SK-N-SH treated with all-trans-retinoic acid at 6 μM for 48 hours (cell line): ENCODE measurements at regions not wholly inside any gene's neighbourhood (a gene's known extent, or its start where the extent isn't known, plus 50 kb on each side); places are given as distances from the start of the nearest gene placed in this dataset.

Source experiments
- ATAC-seq: fragments of 200-7000 bp; cut with Tn5 transposase; 3 replicates; pipeline ENCODE4 v1.9.1; 2020; ENCODE audit warnings: mild to moderate bottlenecking, moderate library complexity
- ARNTL ChIP-seq: fragments of 450-650 bp; formaldehyde crosslinking; IDR thresholded peaks from 2 replicates; pipeline ENCODE4 v1.5.0; 2020; ENCODE audit warnings: low read depth, mild to moderate bottlenecking, moderate library complexity, borderline replicate concordance
- BACH2 ChIP-seq: fragments of 250-450 bp; sonication (Bioruptor Pico); IDR thresholded peaks from 2 replicates; pipeline ENCODE4 v1.9.0; 2021; ENCODE audit warnings: mild to moderate bottlenecking, borderline replicate concordance
- CREB5 ChIP-seq: fragments of 250-450 bp; sonication (Bioruptor Pico); IDR thresholded peaks from 2 replicates; pipeline ENCODE4 v1.5.1; 2020; ENCODE audit warnings: low read depth, mild to moderate bottlenecking, moderate library complexity
- CSDC2 ChIP-seq: fragments of 250-450 bp; sonication (Bioruptor Pico); IDR thresholded peaks from 2 replicates; pipeline ENCODE4 v1.5.0; 2020; ENCODE audit warnings: mild to moderate bottlenecking, moderate library complexity
- CSRNP3 ChIP-seq: fragments of 250-450 bp; sonication (Bioruptor Pico); IDR thresholded peaks from 2 replicates; pipeline ENCODE4 v1.5.1; 2021; ENCODE audit warnings: mild to moderate bottlenecking, moderate library complexity
- ISL1 ChIP-seq: fragments of 250-450 bp; sonication (Bioruptor Pico); IDR thresholded peaks from 2 replicates; pipeline ENCODE4 v2.1.2; 2022; ENCODE audit warnings: mild to moderate bottlenecking, moderate library complexity
- OSR1 ChIP-seq: fragments of 250-450 bp; sonication (Bioruptor Pico); IDR thresholded peaks from 2 replicates; pipeline ENCODE4 v1.8.0; 2022; ENCODE audit warnings: moderate library complexity, mild to moderate bottlenecking, inconsistent platforms
- PATZ1 ChIP-seq: fragments of 250-450 bp; sonication (Bioruptor Pico); IDR thresholded peaks from 2 replicates; pipeline ENCODE4 v1.8.0; 2020; ENCODE audit warnings: mild to moderate bottlenecking, moderate library complexity, borderline replicate concordance
- PPARA ChIP-seq: fragments of 250-450 bp; sonication (Bioruptor Pico); IDR thresholded peaks from 2 replicates; pipeline ENCODE4 v1.5.0; 2020; ENCODE audit warnings: mild to moderate bottlenecking, borderline replicate concordance
- RARB ChIP-seq: fragments of 250-450 bp; sonication (Bioruptor Pico); IDR thresholded peaks from 2 replicates; pipeline ENCODE4 v1.8.0; 2021; ENCODE audit warnings: mild to moderate bottlenecking, moderate library complexity
- SNAI2 ChIP-seq: fragments of 250-450 bp; sonication (Bioruptor Pico); IDR thresholded peaks from 2 replicates; pipeline ENCODE4 v1.5.0; 2020; ENCODE audit warnings: mild to moderate bottlenecking, moderate library complexity
- TCF4 ChIP-seq: fragments of 250-450 bp; sonication (Bioruptor Pico); IDR thresholded peaks from 2 replicates; pipeline ENCODE4 v1.8.0; 2021; ENCODE audit warnings: mild to moderate bottlenecking, moderate library complexity, borderline replicate concordance
- TOX ChIP-seq: fragments of 250-450 bp; sonication (Bioruptor Pico); IDR thresholded peaks from 2 replicates; pipeline ENCODE4 v1.8.0; 2021; ENCODE audit warnings: mild to moderate bottlenecking, moderate library complexity, borderline replicate concordance
- ZC3H10 ChIP-seq: fragments of 250-450 bp; sonication (Bioruptor Pico); IDR thresholded peaks from 2 replicates; pipeline ENCODE4 v1.5.1; 2021; ENCODE audit warnings: mild to moderate bottlenecking, moderate library complexity
- ZFP3 ChIP-seq: fragments of 250-450 bp; sonication (Bioruptor Pico); IDR thresholded peaks from 2 replicates; pipeline ENCODE4 v1.5.0; 2020; ENCODE audit warnings: mild to moderate bottlenecking, moderate library complexity
- ZFP30 ChIP-seq: fragments of 450-650 bp; formaldehyde crosslinking; IDR thresholded peaks from 2 replicates; pipeline ENCODE4 v1.5.0; 2022; ENCODE audit warnings: mild to moderate bottlenecking, moderate library complexity
- ZNF565 ChIP-seq: fragments of 450-650 bp; formaldehyde crosslinking; conservative IDR thresholded peaks from 2 replicates; pipeline ENCODE4 v1.5.0; 2020; ENCODE audit warnings: low read depth, mild to moderate bottlenecking, moderate library complexity
- ZNF70 ChIP-seq: fragments of 450-650 bp; formaldehyde crosslinking; IDR thresholded peaks from 2 replicates; pipeline ENCODE4 v1.5.0; 2020; ENCODE audit warnings: mild to moderate bottlenecking, moderate library complexity
- ZNF8 ChIP-seq: fragments of 450-650 bp; formaldehyde crosslinking; IDR thresholded peaks from 2 replicates; pipeline ENCODE4 v1.5.0; 2020; ENCODE audit warnings: mild to moderate bottlenecking, moderate library complexity

- no peak for ATAC-seq
- TF ChIP-seq CSRNP3, result no peak
Observed at GRCh38 chr13:24106429-24106828, 54.1 kb upstream of the SPATA13 start.

- ATAC-seq, result no peak
- no peak for TF ChIP-seq ZFP3 (CRISPR knock-in tag)
- TF ChIP-seq CREB5 (CRISPR knock-in tag), result no peak
- TF ChIP-seq ZNF70 (CRISPR knock-in tag), result no peak
- no peak for TF ChIP-seq TOX (CRISPR knock-in tag)
- no peak for TF ChIP-seq RARB
- no peak for TF ChIP-seq TCF4 (CRISPR knock-in tag)
- TF ChIP-seq ZNF565 (CRISPR knock-in tag), result no peak
Observed at GRCh38 chr13:24107955-24108614, 52.4 kb upstream of the SPATA13 start.

DNA sequence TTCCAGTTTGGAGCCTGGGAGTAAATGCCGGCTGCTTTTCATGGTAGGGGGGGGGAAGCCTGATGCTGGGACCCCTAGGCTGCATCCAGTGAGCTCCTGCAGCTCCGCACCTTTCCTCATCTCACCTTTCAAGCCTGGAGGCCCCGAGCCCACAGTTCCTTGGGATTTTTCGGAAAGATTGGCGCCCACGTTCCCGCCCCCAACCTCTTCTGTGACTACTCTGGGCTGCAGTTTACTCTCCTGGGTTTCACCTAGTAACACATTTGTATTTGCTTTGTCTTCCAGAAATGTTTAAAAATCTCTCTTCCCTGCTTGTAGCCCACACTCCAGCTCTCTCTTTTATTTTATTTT is 51.9 kb upstream of the SPATA13 start:
- no peak for ATAC-seq
- TF ChIP-seq SNAI2 (CRISPR knock-in tag) (no peak), CSRNP3 (no peak), ZNF8 (CRISPR knock-in tag) (no peak), OSR1 (CRISPR knock-in tag) (no peak), ZFP30 (CRISPR knock-in tag) (no peak), CSDC2 (CRISPR knock-in tag) (no peak), PPARA (CRISPR knock-in tag) (no peak), ZC3H10 (CRISPR knock-in tag) (no peak), ZFP3 (CRISPR knock-in tag) (no peak), ISL1 (CRISPR knock-in tag) (no peak), BACH2 (CRISPR knock-in tag) (no peak), PATZ1 (no peak), ZNF70 (CRISPR knock-in tag) (no peak)

GRCh38 chr13:24110011-24110410 is 50.5 kb upstream of the SPATA13 start:
- no peak for TF ChIP-seq RARB
- TF ChIP-seq ZNF70 (CRISPR knock-in tag), result no peak
- no peak for TF ChIP-seq ARNTL (CRISPR knock-in tag)
- no peak for TF ChIP-seq ZFP30 (CRISPR knock-in tag)
- TF ChIP-seq ZNF565 (CRISPR knock-in tag), result no peak

More at GRCh38 chr13:24110011-24110410, 50.5 kb upstream of the SPATA13 start:
- no peak for ATAC-seq
